Activated B cell treated with CpG ODN at 0.5 μM for 24 hours (primary cell): ENCODE measurements at regions not wholly inside any gene's neighbourhood (a gene's known extent, or its start where the extent isn't known, plus 50 kb on each side); places are given as distances from the start of the nearest gene placed in this dataset.

ENCODE experiments used
- ATAC-seq: fragments of 200-7000 bp; cut with Tn5 transposase; one replicate; pipeline ENCODE4 v1.10.0; 2021; ENCODE audit warnings: low read depth, mild to moderate bottlenecking, moderate library complexity
- CTCF ChIA-PET: fragments of 350-600 bp; sonication (Branson Sonifier 250); formaldehyde crosslinking; loops from one replicate; lab custom pipeline; 2021; ENCODE audit warnings: antibody characterized with exemption; lab: Charles Lee
- POLR2A ChIA-PET: fragments of 350-600 bp; sonication (Branson Sonifier 250); formaldehyde crosslinking; loops from one replicate; lab custom pipeline; 2021; ENCODE audit warnings: antibody characterized with exemption; lab: Charles Lee
- DNase-seq: peaks from one replicate; pipeline ENCODE4 v3.0.0; 2022
- H3K27ac Mint-ChIP-seq: one replicate; pipeline ENCODE4 v1.8.0; 2020; ENCODE audit warnings: mixed read lengths
- H3K27me3 Mint-ChIP-seq: one replicate; pipeline ENCODE4 v1.8.0; 2021; ENCODE audit warnings: mixed read lengths
- H3K36me3 Mint-ChIP-seq: one replicate; pipeline ENCODE4 v1.8.0; 2021; ENCODE audit warnings: low read depth, mixed read lengths
- H3K4me1 Mint-ChIP-seq: one replicate; pipeline ENCODE4 v1.8.0; 2021; ENCODE audit warnings: mixed read lengths
- H3K4me3 Mint-ChIP-seq: one replicate; pipeline ENCODE4 v1.8.0; 2020; ENCODE audit warnings: mild to moderate bottlenecking, mixed read lengths
- H3K9me3 Mint-ChIP-seq: one replicate; pipeline ENCODE4 v1.8.0; 2020; ENCODE audit warnings: mixed read lengths
- CTCF ChIP-seq: fragments of 200-600 bp; IDR thresholded peaks from one replicate; pipeline ENCODE4 v1.8.0; 2022; ENCODE audit warnings: antibody characterized with exemption, mild to moderate bottlenecking
- intact Hi-C: fragments of 100-400 bp; cut with micrococcal nuclease; formaldehyde crosslinking; loops from one replicate; pipeline ENCODE4 v1.15.1; 2024

- no peaks in the 10 kb centered on the region for H3K4me1 Mint-ChIP-seq
- ATAC-seq (no peak), DNase-seq (no peak)
- no peaks in the 10 kb centered on the region for H3K36me3 Mint-ChIP-seq
- ChIA-PET POLR2A (no interaction called here), CTCF (no interaction called here)
- no peak overlapping the region for H3K27ac Mint-ChIP-seq
- intact Hi-C loops: no loop called here
- TF ChIP-seq CTCF: no peak
- H3K27me3 Mint-ChIP-seq: peaks cover 18% of the 10 kb centered on the region
- no peak overlapping the region for H3K4me3 Mint-ChIP-seq
- H3K9me3 Mint-ChIP-seq: no peaks in the 10 kb centered on the region
Measured at GRCh38 chr11:62055970-62056369, 67.8 kb upstream of the INCENP start.

GRCh38 chr11:62054484-62055121 lies 69.2 kb upstream of the INCENP start:
- H3K4me1 Mint-ChIP-seq: no peaks in the 10 kb centered on the region
- TF ChIP-seq CTCF: no peak
- ChIA-PET POLR2A (no interaction called here), CTCF (interaction anchor here (1.1 to 1.8 kb wide), 2 partner anchors 107 to 257 kb away, joined by 3 to 4 read pairs; no protein-coding TSS in a partner anchor)
- H3K9me3 Mint-ChIP-seq: no peaks in the 10 kb centered on the region
- H3K27me3 Mint-ChIP-seq: peaks cover 23% of the 10 kb centered on the region
- ATAC-seq: no peak
- no peak for DNase-seq
- no peak overlapping the region for H3K27ac Mint-ChIP-seq
- H3K4me3 Mint-ChIP-seq: no peak overlapping the region
- intact Hi-C loops: no loop called here
- no peaks in the 10 kb centered on the region for H3K36me3 Mint-ChIP-seq

- Mint-ChIP-seq H3K4me3 (no peak overlapping the region), H3K27me3 (peaks cover 28% of the 10 kb centered on the region), H3K9me3 (no peaks in the 10 kb centered on the region), H3K36me3 (no peaks in the 10 kb centered on the region), H3K27ac (no peak overlapping the region), H3K4me1 (no peaks in the 10 kb centered on the region)
- intact Hi-C loops: no loop called here
- ATAC-seq: no peak
- no peak for DNase-seq
- POLR2A ChIA-PET: no interaction called here
- no peak for TF ChIP-seq CTCF
- CTCF ChIA-PET: interaction anchor here (1.1 to 1.8 kb wide), 2 partner anchors 106 to 257 kb away, joined by 3 to 4 read pairs; no protein-coding TSS in a partner anchor
Measured at GRCh38 chr11:62054081-62054480, 69.7 kb upstream of the INCENP start.

- Mint-ChIP-seq H3K36me3 (no peaks in the 10 kb centered on the region), H3K27me3 (peaks cover 30% of the 10 kb centered on the region), H3K4me1 (no peaks in the 10 kb centered on the region), H3K4me3 (no peak overlapping the region), H3K27ac (no peak overlapping the region), H3K9me3 (no peaks in the 10 kb centered on the region)
- DNase-seq: no peak
- no peak for TF ChIP-seq CTCF
- intact Hi-C loops: no loop called here
- CTCF ChIA-PET: no interaction called here
- POLR2A ChIA-PET: no interaction called here
- ATAC-seq: no peak
Measured at GRCh38 chr11:62050716-62051115, 73.1 kb upstream of the INCENP start.

- Mint-ChIP-seq H3K27ac (no peak overlapping the region), H3K9me3 (no peaks in the 10 kb centered on the region), H3K27me3 (peaks cover 24% of the 10 kb centered on the region), H3K36me3 (no peaks in the 10 kb centered on the region), H3K4me1 (peaks cover 13% of the 10 kb centered on the region), H3K4me3 (no peak overlapping the region)
- ChIA-PET CTCF (no interaction called here), POLR2A (interaction anchor here (0.7 kb wide), 1 partner anchor 95 kb away, joined by 7 read pairs; no protein-coding TSS in a partner anchor)
- intact Hi-C loops: no loop called here
- DNase-seq (no peak), ATAC-seq (no peak)
- TF ChIP-seq CTCF: no peak
Measured at GRCh38 chr11:62048100-62048499, 75.7 kb upstream of the INCENP start.
